ENCODE measurements at regions not wholly inside any gene's neighbourhood (a gene's known extent, or its start where the extent isn't known, plus 50 kb on each side); places are given as distances from the start of the nearest gene placed in this dataset.

DNA sequence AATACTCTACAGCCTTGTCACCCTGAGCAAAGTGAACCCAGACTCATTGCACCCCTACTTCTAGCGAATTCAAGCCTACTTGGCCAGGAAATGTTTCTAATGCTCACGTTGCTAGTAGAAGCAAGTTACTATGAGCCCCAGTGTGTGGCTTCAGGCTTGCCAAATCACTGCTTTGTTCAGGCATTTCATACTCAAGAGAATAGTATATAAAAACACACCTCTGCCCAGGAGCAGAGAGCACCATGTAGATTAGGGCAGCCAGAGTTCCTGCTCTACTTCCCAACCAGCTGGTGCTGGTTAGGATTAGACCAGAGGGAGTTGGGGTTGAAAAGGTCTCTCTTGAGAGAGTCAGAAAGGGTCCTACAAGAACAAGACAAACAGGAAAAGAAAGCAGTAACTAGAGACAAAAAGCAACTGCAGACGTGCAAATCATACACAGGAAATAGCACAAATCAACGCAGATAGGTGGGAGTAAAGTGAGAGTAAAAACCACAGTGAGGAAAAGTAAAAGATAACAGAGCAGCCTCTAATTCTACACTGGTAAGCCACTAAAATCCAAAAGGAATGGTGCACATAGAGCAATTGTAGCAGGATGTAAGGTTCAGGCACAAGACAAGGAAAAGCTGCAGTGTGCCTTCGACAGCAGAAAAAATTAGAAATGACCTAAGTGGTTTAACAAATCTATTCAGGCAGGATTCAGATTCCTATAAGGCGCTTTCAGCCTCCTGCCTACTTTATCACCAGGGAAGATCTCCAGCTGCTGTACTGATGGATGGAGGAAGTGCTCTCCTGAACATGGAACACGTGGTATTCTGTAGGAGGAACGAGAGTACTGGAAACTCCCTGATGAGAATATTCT, 49.6 kb upstream of the KIF2A start:
- intact Hi-C loops (cut with micrococcal nuclease): no loop called here
- Mint-ChIP-seq H3K4me1 (ENCODE audit: low read depth) (peaks cover 17% of the 10 kb centered on the region), H3K9me3 (peaks cover 14% of the 10 kb centered on the region), H3K4me3 (no peak overlapping the region), H3K27ac (no peak overlapping the region), H3K36me3 (ENCODE audit: low read depth) (no peaks in the 10 kb centered on the region), H3K27me3 (no peaks in the 10 kb centered on the region)

All from dendritic cell treated with granulocyte-macrophage colony-stimulating factor and Interleukin-4, amounts not matched to agents 40 ng/mL and 50 ng/mL, for 4 days (primary cell).